Loucy (cell line): ENCODE measurements at regions not wholly inside any gene's neighbourhood (a gene's known extent, or its start where the extent isn't known, plus 50 kb on each side); places are given as distances from the start of the nearest gene placed in this dataset.

Experiments
- EZH2phosphoT487 ChIP-seq: fragments of 200-600 bp; IDR thresholded peaks from 2 replicates; pipeline ENCODE4 v1.6.1; 2018; ENCODE audit warnings: antibody characterized with exemption, mild to moderate bottlenecking, moderate library complexity, borderline replicate concordance
- TF ChIP-seq, protein P1 (sequence below): fragments of 200-600 bp; sonication (generic); conservative IDR thresholded peaks from 2 replicates; pipeline ENCODE4 v1.5.1; 2014; ENCODE audit warnings: mild to moderate bottlenecking, antibody characterized with exemption, low read length

DNA sequence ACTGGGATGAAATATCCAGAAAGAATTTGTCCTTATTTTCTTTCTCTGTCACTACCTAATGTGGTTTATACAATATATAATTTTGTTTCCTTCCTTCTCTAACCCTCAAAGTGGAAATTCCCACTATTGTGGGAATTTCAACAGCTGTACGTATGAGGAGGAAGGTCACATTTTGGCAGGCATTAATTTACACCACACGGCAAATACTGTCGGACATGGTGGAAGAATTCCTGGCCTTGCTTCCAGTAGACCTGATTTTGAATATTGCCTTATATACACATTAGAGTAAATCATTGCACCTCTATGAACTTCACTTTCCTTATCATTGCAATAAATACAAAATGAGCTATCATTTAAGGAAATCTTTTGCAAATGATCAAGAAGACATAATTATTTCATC, 358.1 kb upstream of the ETAA1 start:
- TF ChIP-seq, protein P1, sequence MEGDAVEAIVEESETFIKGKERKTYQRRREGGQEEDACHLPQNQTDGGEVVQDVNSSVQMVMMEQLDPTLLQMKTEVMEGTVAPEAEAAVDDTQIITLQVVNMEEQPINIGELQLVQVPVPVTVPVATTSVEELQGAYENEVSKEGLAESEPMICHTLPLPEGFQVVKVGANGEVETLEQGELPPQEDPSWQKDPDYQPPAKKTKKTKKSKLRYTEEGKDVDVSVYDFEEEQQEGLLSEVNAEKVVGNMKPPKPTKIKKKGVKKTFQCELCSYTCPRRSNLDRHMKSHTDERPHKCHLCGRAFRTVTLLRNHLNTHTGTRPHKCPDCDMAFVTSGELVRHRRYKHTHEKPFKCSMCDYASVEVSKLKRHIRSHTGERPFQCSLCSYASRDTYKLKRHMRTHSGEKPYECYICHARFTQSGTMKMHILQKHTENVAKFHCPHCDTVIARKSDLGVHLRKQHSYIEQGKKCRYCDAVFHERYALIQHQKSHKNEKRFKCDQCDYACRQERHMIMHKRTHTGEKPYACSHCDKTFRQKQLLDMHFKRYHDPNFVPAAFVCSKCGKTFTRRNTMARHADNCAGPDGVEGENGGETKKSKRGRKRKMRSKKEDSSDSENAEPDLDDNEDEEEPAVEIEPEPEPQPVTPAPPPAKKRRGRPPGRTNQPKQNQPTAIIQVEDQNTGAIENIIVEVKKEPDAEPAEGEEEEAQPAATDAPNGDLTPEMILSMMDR: no peak
- no peak for TF ChIP-seq EZH2phosphoT487
